GM21825 (cell line): ENCODE measurements at regions not wholly inside any gene's neighbourhood (a gene's known extent, or its start where the extent isn't known, plus 50 kb on each side); places are given as distances from the start of the nearest gene placed in this dataset.
"Not testable (repeated sequence)": the region's sequence is repeated elsewhere in the genome, so short reads cannot be mapped to it uniquely, and the experiment has no call there.

Experiments used
- ATAC-seq: cut with Tn5 transposase; IDR thresholded peaks from one replicate; pipeline ENCODE4 v1.9.1; 2021; ENCODE audit warnings: mild to moderate bottlenecking, moderate library complexity; ENCODE audit not compliant: unreplicated experiment

DNA sequence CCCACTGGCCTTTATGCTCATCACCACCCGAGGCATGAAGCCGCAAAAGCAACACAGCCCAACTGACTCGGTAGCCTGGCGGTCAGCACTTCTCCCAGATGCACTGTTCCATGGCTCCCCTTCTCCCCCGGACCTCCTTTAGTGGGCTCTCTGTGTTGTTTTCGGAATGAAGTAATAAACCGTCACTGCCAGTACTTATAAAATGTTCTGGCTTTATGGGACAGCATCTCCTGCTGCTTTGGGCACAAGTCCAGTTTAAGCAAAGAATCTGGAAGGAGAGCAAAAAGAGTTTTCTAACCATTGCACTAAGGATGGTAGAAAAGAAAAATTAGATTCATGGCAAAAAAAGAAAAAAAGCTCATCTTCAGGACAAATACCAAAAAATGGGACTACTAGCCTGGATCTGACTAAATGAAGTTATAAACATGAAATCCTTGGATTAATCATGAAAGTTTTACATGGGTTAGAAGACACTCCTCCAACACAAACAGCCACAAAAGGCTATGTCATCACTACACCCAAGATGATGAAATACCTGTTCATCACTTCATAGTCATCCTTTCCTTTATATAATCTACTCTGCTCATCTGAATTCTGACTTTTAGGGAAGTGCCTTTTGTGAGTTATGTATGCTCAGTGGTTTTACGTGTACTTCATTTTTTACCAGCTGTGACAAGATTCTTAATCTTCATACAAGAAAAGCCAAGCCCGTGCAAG, 89.5 kb upstream of the UBE2E2 start:
- ATAC-seq, result no peak

DNA sequence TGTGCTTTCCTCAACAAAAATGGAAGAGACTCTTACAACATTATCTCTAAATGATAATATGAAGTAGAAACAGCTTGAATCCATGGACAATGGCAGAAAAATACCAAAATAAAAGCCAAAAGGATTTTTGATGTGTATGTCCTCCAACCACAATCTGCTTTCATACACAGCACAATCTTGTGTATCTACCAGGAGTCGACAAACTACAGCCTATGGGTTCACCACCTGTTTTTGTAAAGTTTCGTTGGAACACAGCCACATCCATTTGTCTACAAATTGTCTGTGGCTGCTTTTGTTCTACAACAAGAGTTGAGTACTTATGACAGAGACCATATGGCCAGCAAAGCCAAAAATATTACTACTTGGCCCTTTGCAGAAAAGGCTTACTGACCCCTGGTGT, 88.7 kb upstream of the UBE2E2 start:
- no peak for ATAC-seq

GRCh38 chr3:23115171-23115877, 87.8 kb upstream of the UBE2E2 start:
- no peak for ATAC-seq

DNA sequence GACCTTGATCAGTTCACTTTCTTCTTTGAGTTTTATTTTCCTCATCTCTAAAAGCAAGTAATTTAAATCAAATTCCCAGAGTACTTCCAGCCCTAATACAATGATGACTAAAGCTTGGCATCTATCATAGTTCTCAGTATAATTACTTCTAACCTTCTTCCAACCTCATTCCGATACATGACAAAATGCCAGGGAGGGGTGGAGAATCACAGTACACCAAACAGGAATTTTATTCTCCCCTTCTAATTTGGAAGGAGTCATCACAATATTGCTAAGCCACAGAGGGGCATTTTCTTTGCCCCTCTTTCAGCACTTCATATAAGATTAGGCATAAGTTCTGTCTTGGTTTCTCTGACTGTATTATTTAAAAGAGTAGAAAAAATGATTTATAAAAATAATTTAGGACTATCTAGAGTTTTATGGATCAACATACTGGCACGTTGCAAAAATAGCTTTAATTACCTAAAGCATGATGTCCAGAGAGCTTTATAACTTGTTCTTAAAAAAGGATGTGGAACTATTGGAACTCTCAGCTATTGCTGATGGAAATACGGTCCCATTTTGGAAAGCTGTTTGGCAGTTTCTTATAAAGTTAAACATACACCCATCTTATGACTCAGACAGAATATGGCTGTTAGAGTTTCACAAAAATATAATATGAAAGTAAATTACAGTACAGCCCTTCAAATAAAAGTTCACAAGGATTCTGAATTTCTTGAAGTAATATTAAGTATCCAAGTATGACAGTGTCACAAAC, 86.9 kb upstream of the UBE2E2 start:
- no peak for ATAC-seq

GRCh38 chr3:23117856-23118255, 85.3 kb upstream of the UBE2E2 start:
- no peak for ATAC-seq

DNA sequence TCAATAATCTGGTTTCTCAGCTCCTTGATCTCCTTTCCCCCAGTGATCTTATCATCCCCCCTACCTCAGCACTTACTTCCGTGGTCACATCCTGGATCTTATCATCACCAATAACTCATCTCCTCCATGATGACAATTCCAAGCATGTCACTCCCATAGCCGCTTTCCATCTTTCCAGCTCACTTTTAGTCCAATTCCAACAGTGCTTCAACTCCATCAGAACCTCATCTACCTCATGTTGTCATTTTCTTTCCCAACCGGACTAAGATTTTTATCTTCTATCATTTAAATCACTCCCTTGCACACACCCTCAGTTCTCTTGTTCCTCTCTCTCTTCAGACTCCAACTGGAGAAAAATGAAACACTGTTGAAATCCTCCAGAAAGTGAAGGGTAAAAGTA, 75.9 kb upstream of the UBE2E2 start:
- no peak for ATAC-seq

- ATAC-seq, result no peak
Measured at GRCh38 chr3:23128655-23129054, 74.5 kb upstream of the UBE2E2 start.

DNA sequence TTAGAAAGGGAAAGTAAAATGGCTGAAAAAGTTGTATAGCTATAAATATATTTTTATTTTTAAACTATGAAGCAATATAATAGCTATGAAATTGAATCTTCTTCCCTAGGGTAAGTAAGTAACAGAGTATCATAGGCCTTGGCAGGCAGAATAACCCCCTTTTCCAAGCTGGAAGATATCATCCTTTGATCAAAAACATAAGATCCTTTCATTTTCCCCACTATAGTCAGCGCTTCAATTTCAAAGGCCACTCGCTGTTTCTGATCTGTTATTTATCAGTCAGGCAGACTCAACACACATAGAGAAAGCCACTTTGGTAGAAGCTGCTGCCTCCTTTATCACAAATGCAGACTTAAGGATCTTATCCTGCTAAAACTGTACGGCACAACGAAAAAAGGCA, 74.0 kb upstream of the UBE2E2 start:
- ATAC-seq, result no peak

DNA sequence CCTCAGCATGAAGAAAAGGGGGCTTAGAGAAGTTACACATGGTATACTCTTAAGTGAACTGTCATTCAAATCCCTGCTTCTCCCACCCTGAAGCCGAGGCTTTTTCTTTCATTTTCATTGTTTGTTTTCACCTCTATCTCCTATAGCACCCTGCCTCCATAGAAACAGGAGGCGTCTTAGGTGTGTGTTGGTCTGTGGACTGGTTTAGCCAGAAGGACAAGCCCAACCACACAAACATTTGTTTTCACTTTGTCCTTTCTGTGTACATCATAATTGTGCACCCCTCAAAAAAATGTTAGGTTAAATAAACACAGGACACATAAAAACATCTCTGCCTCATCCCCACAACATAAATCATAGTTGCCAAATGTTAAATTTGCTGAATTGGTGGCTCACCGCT, 73.3 kb upstream of the UBE2E2 start:
- no peak for ATAC-seq

- ATAC-seq, result no peak
Measured at GRCh38 chr3:23130406-23130805, 72.7 kb upstream of the UBE2E2 start.

GRCh38 chr3:23135026-23135785, 67.9 kb upstream of the UBE2E2 start:
- ATAC-seq, result no peak

GRCh38 chr3:23136054-23136453, 67.1 kb upstream of the UBE2E2 start:
- ATAC-seq, result no peak

- not testable (repeated sequence) for ATAC-seq
Measured at GRCh38 chr3:23144051-23144450, 59.1 kb upstream of the UBE2E2 start.

- no peak for ATAC-seq
Measured at GRCh38 chr3:23146163-23146562, 57.0 kb upstream of the UBE2E2 start.

DNA sequence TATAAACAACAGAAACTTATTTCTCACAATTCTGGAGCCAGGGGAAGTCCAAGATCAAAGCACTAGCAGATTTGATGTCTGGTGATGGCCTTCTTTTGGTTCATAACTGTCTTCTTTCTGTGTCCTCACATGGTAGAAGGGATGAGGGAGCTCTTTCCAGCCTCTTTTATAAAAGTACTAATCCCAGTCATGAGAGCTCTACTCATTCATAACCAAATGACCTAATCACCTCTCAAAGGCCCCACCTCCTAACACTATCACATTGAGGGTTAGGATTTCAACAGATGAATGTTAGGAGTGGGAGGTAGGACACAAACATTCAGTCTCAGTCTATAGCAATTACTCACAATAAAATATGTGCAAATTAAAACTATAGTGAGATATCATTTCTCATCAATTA, 50.1 kb upstream of the UBE2E2 start:
- no peak for ATAC-seq
